ENCODE measurements at regions not wholly inside any gene's neighbourhood (a gene's known extent, or its start where the extent isn't known, plus 50 kb on each side); places are given as distances from the start of the nearest gene placed in this dataset.

DNA sequence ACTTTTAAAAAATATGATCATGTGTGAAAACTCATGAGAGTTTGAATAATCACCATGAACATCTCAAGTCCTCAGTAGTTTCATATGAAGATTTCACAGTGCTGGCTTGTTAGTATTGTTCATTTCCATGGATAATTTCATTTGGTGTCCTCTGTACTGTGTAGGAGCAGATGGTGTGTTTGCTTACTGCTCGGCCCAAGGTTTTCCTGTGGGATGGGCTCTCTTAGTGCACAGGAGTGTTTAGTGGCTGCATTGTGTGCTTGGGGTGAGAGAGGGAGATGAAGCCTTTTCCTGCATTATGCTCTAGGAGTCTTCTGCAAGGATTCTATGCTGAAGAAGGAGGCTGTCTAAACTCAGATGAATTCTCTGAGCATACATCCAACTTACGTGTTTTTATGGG lies 270.6 kb downstream of the SOCS6 start:
- H3K27me3 ChIP-seq (replicated peaks; ENCODE audit: insufficient read depth, low read depth, low read length, poor library complexity), result no peaks in the 10 kb centered on the region
- no peaks in the 10 kb centered on the region for H3K9me3 ChIP-seq (ENCODE audit: low read depth, low read length, poor library complexity, severe bottlenecking)
- no peak overlapping the region for H3K27ac ChIP-seq (ENCODE audit: low read depth, low read length, poor library complexity, severe bottlenecking)
- no peak for DNase-seq (ENCODE audit: low spot score)
- POLR2A ChIA-PET (ENCODE audit: low non-redundant PET), result no interaction called here
- TF ChIP-seq, protein P1, sequence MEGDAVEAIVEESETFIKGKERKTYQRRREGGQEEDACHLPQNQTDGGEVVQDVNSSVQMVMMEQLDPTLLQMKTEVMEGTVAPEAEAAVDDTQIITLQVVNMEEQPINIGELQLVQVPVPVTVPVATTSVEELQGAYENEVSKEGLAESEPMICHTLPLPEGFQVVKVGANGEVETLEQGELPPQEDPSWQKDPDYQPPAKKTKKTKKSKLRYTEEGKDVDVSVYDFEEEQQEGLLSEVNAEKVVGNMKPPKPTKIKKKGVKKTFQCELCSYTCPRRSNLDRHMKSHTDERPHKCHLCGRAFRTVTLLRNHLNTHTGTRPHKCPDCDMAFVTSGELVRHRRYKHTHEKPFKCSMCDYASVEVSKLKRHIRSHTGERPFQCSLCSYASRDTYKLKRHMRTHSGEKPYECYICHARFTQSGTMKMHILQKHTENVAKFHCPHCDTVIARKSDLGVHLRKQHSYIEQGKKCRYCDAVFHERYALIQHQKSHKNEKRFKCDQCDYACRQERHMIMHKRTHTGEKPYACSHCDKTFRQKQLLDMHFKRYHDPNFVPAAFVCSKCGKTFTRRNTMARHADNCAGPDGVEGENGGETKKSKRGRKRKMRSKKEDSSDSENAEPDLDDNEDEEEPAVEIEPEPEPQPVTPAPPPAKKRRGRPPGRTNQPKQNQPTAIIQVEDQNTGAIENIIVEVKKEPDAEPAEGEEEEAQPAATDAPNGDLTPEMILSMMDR (conservative IDR thresholded peaks at IDR 0.05; ENCODE audit: low read depth, low read length), result no peak
- TF ChIP-seq EZH2 (IDR thresholded peaks at IDR 0.05; ENCODE audit: borderline replicate concordance, low read depth, low read length, poor library complexity, severe bottlenecking), result no peak
- CTCF ChIA-PET, result no interaction called here
- no peaks in the 10 kb centered on the region for H3K36me3 ChIP-seq (ENCODE audit: insufficient read depth, low read length, poor library complexity, severe bottlenecking)
- intact Hi-C loops (cut with micrococcal nuclease; ENCODE audit: unreplicated experiment), result no loop called here
- H3K4me3 ChIP-seq (ENCODE audit: low read depth, low read length, poor library complexity, severe bottlenecking), result no peak overlapping the region
- no TSS peak for BruUV-seq (replicated peaks)
- peaks cover 18% of the 10 kb centered on the region for H3K4me1 ChIP-seq (ENCODE audit: insufficient read depth, low read length, poor library complexity, severe bottlenecking)

DNA sequence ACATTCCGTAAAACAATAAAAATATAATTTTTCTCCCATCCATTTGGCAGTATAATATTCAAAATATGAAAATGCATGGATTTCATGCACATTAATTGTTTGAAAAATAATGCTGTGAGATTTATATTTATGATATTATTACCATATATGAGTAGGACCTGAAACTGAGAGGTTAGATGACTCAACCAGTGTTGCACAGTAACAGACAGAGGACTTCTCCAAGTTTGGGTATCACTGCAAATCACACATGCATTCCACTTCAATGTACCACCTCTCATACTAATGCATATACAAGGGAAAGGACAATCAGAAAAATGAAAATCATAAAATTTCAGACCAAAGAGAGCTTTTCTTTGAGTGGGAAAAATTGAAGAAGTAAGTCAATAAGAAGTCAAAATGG lies 269.5 kb downstream of the SOCS6 start:
- H3K9me3 ChIP-seq (ENCODE audit: low read depth, low read length, poor library complexity, severe bottlenecking), result no peaks in the 10 kb centered on the region
- peaks cover 26% of the 10 kb centered on the region for H3K4me1 ChIP-seq (ENCODE audit: insufficient read depth, low read length, poor library complexity, severe bottlenecking)
- BruUV-seq (replicated peaks), result no TSS peak
- intact Hi-C loops (cut with micrococcal nuclease; ENCODE audit: unreplicated experiment), result no loop called here
- CTCF ChIA-PET, result no interaction called here
- TF ChIP-seq EZH2 (IDR thresholded peaks at IDR 0.05; ENCODE audit: borderline replicate concordance, low read depth, low read length, poor library complexity, severe bottlenecking), result no peak
- TF ChIP-seq, protein P1 (conservative IDR thresholded peaks at IDR 0.05; ENCODE audit: low read depth, low read length), result no peak
- no peak for DNase-seq (ENCODE audit: low spot score)
- no peaks in the 10 kb centered on the region for H3K36me3 ChIP-seq (ENCODE audit: insufficient read depth, low read length, poor library complexity, severe bottlenecking)
- POLR2A ChIA-PET (ENCODE audit: low non-redundant PET), result no interaction called here
- no peak overlapping the region for H3K27ac ChIP-seq (ENCODE audit: low read depth, low read length, poor library complexity, severe bottlenecking)
- no peaks in the 10 kb centered on the region for H3K27me3 ChIP-seq (replicated peaks; ENCODE audit: insufficient read depth, low read depth, low read length, poor library complexity)
- no peak overlapping the region for H3K4me3 ChIP-seq (ENCODE audit: low read depth, low read length, poor library complexity, severe bottlenecking)

DNA sequence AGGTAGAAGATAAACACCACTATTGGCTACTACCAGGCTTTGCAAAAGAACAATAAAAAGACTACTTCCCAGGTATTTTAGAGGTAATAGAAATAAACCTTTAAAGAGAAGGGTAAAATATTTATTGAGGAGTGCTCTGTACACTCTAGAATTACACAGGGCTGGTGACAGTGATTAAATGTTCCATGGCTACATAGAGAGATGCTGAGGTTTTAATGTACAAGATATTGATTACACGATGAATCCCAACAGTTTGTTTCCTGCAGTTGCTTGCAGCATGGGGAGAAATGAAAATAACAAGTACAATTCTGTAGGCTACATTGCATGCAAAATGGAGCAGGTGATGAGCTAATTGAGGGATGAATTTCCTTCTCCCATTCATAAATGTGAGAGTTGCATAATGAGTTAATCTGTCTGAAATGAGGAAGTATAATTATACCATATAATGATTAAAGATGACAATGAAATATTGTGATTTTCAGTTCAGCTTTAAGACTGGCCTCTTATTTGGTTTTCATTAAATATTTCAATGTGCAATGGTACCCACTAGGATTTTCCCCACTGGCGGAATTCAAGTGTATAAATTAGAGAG lies 266.1 kb downstream of the SOCS6 start:
- no TSS peak for BruUV-seq (replicated peaks)
- intact Hi-C loops (cut with micrococcal nuclease; ENCODE audit: unreplicated experiment), result loop anchor here (5.0 kb wide), 1 partner anchor 63 kb away; no protein-coding TSS in a partner anchor
- Histone ChIP-seq H3K9me3 (ENCODE audit: low read depth, low read length, poor library complexity, severe bottlenecking) (peaks cover 6% of the 10 kb centered on the region), H3K27ac (ENCODE audit: low read depth, low read length, poor library complexity, severe bottlenecking) (peak overlapping the region; percentile 93), H3K4me3 (ENCODE audit: low read depth, low read length, poor library complexity, severe bottlenecking) (no peak overlapping the region), H3K36me3 (ENCODE audit: insufficient read depth, low read length, poor library complexity, severe bottlenecking) (no peaks in the 10 kb centered on the region), H3K27me3 (replicated peaks; ENCODE audit: insufficient read depth, low read depth, low read length, poor library complexity) (no peaks in the 10 kb centered on the region), H3K4me1 (ENCODE audit: insufficient read depth, low read length, poor library complexity, severe bottlenecking) (peaks cover 38% of the 10 kb centered on the region)
- TF ChIP-seq, protein P1 (conservative IDR thresholded peaks at IDR 0.05; ENCODE audit: low read depth, low read length), result no peak
- TF ChIP-seq EZH2 (IDR thresholded peaks at IDR 0.05; ENCODE audit: borderline replicate concordance, low read depth, low read length, poor library complexity, severe bottlenecking), result no peak
- CTCF ChIA-PET, result no interaction called here
- POLR2A ChIA-PET (ENCODE audit: low non-redundant PET), result no interaction called here
- no peak for DNase-seq (ENCODE audit: low spot score)

Data from A673 (cell line).